Right lobe of liver (tissue), 6 donors: ENCODE measurements at regions not wholly inside any gene's neighbourhood (a gene's known extent, or its start where the extent isn't known, plus 50 kb on each side); places are given as distances from the start of the nearest gene placed in this dataset.

Experiments used
- ATAC-seq, 4 donors: fragments of 200-7000 bp; cut with Tn5 transposase; one replicate each; pipeline ENCODE4 v1.9.1; 2020; ENCODE audit warnings: mild to moderate bottlenecking in 4 of 4, moderate library complexity in 4 of 4
- DNase-seq, 3 donors: peaks; one replicate each; pipeline ENCODE4 v3.0.0-alpha.2; 2020
- H3K27ac ChIP-seq, 3 donors: fragments of 200-600 bp; one replicate each; pipeline ENCODE4 v1.8.0; 2022
- H3K27me3 ChIP-seq, 2 donors: fragments of 200-600 bp; one replicate each; pipeline ENCODE4 v1.8.0; 2022
- H3K36me3 ChIP-seq, 4 donors: fragments of 200-600 bp; sonication (generic) in 1 of 4; one replicate each; pipeline versions ENCODE4 v1.5.1 to v1.8.0; 2017 to 2022; ENCODE audit warnings: control low read depth in 1 of 4
- H3K4me1 ChIP-seq, 4 donors: fragments of 200-600 bp; sonication (generic) in 1 of 4; one replicate each; pipeline versions ENCODE4 v1.5.1 to v1.8.0; 2017 to 2022; ENCODE audit warnings: control low read depth in 1 of 4
- H3K4me3 ChIP-seq, 3 donors: fragments of 200-600 bp; one replicate each; pipeline ENCODE4 v1.8.0; 2022
- H3K9me3 ChIP-seq, 4 donors: fragments of 200-600 bp; sonication (generic) in 1 of 4; one replicate each; pipeline versions ENCODE4 v1.5.1 to v1.8.0; 2017 to 2022; ENCODE audit warnings: control low read depth in 1 of 4
- POLR2A ChIP-seq: fragments of 450-650 bp; IDR thresholded peaks from one replicate; pipeline ENCODE4 v1.6.1; 2017; ENCODE audit warnings: antibody characterized with exemption, mild to moderate bottlenecking
- WGBS: methylation state at CpG from one replicate; pipeline ENCODE4 v1.1.6; 2018; ENCODE audit warnings: low coverage, low lambda C conversion rate; ENCODE audit not compliant: insufficient coverage; ENCODE audit errors: missing lambda C conversion rate; 5-methylcytosine and 5-hydroxymethylcytosine counted together
- intact Hi-C, 2 donors: fragments of 100-400 bp; cut with DNase I; formaldehyde crosslinking; loops; one replicate each; pipeline versions ENCODE4 v1.11.2 to v1.14.1; 2022
- TF ChIP-seq, protein P1 (sequence below), 4 donors: fragments of 200-600 bp in 3 of 4; fragments of 450-650 bp in 1 of 4; IDR thresholded peaks; one replicate each; pipeline versions ENCODE4 v1.5.1 to v1.8.0; 2016 to 2022; ENCODE audit warnings: antibody characterized with exemption in 4 of 4, mild to moderate bottlenecking in 2 of 4
- donor health status: DM: no; HTN: yes; CAD: no.
- donor health status: DM: no; HTN: no; CAD: no.
- donor health status: DM: no; HTN: no; CAD: no.
- donor health status: DM: no; HTN: yes; CAD: no.
- donor health status: DM: no; HTN: yes; CAD: no.

DNA sequence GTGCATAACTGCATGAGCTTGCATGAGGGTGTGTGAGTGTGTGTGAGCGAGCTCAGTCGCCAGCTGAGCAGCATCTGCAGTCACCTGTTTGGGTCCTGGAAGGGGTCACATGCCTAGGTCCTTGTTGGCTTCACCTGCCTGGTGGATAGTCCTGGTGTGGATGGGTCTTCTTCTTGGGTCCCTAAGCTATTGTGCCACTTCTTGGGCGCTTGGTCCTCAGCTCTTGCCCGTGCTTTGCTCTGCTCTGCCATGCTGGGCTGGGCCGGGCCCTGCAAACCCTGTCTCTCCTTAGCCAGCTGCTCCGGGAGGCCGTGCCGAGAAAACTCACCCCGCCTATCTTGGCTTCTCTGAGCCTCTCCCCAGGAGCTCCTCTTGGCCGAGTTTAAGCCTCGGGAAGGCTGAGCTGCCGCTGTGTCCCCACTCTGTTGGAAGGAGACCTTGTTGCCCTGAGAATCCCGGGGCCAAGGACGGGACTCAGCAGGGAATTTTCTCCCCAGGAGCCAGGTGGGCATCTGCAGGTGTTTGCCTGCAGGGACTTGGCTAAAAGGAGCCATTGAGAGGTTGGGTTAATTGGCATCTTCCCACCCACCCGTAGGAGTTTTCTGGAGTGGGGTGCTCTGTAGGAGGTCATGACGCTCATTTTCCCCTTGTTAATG lies 300.8 kb downstream of the NDUFA10 start:
- DNase-seq: peak in 2 of 3 donors; percentile 30
- no peaks in the 10 kb centered on the region for H3K9me3 ChIP-seq
- 73% methylated on average over 3 of the region's 16 CpGs for WGBS
- ATAC-seq: no peak
- H3K36me3 ChIP-seq: no peaks in the 10 kb centered on the region
- TF ChIP-seq, protein P1, sequence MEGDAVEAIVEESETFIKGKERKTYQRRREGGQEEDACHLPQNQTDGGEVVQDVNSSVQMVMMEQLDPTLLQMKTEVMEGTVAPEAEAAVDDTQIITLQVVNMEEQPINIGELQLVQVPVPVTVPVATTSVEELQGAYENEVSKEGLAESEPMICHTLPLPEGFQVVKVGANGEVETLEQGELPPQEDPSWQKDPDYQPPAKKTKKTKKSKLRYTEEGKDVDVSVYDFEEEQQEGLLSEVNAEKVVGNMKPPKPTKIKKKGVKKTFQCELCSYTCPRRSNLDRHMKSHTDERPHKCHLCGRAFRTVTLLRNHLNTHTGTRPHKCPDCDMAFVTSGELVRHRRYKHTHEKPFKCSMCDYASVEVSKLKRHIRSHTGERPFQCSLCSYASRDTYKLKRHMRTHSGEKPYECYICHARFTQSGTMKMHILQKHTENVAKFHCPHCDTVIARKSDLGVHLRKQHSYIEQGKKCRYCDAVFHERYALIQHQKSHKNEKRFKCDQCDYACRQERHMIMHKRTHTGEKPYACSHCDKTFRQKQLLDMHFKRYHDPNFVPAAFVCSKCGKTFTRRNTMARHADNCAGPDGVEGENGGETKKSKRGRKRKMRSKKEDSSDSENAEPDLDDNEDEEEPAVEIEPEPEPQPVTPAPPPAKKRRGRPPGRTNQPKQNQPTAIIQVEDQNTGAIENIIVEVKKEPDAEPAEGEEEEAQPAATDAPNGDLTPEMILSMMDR (IDR thresholded peaks at IDR 0.05): no peak
- no peak for TF ChIP-seq POLR2A
- H3K27ac ChIP-seq: no peak overlapping the region
- intact Hi-C loops: no loop called here
- H3K4me3 ChIP-seq: no peak overlapping the region
- H3K4me1 ChIP-seq: no peaks in the 10 kb centered on the region
- H3K27me3 ChIP-seq: no peaks in the 10 kb centered on the region

DNA sequence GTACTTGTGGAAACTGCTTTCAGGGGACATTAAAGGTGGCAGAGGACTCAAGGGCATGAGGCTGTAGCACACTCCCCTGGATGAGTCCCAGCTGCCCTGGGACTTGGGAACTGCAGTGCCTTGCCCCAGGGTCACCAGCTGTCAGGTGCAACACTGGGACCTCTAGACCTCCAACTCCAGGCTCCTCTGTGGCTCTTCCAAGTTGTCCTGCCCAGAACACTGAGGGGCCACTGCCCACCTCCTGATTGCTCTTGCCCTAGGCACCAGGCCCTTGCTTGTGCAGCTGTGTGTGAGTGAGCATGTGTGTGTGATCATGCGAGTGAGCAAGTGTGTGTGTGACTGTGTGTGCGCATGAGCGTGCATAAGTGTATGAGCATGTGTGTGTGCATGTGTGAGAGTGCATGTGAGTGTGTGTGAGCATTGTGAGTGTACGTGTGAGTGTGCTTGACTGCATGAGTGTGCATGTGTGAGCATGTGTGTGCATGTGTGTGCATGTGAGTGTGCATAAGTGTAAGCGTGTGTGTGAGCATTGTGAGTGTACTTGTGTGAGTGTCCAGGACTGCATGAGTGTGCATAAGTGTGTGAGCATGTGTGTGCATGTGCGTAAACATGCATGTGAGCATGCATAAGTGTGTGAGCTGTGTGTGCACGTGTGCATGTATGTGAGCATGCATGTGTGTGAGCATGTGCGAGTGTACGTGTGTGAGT lies 301.5 kb downstream of the NDUFA10 start:
- WGBS: 79% methylated on average over 6 of the region's 9 CpGs
- Histone ChIP-seq H3K9me3 (no peaks in the 10 kb centered on the region), H3K4me1 (no peaks in the 10 kb centered on the region), H3K27ac (no peak overlapping the region), H3K36me3 (no peaks in the 10 kb centered on the region), H3K4me3 (no peak overlapping the region), H3K27me3 (no peaks in the 10 kb centered on the region)
- DNase-seq: peak in 2 of 3 donors; percentile 11 to 29
- intact Hi-C loops: no loop called here
- no peak for ATAC-seq
- TF ChIP-seq, protein P1 (IDR thresholded peaks at IDR 0.05): no peak
- no peak for TF ChIP-seq POLR2A

DNA sequence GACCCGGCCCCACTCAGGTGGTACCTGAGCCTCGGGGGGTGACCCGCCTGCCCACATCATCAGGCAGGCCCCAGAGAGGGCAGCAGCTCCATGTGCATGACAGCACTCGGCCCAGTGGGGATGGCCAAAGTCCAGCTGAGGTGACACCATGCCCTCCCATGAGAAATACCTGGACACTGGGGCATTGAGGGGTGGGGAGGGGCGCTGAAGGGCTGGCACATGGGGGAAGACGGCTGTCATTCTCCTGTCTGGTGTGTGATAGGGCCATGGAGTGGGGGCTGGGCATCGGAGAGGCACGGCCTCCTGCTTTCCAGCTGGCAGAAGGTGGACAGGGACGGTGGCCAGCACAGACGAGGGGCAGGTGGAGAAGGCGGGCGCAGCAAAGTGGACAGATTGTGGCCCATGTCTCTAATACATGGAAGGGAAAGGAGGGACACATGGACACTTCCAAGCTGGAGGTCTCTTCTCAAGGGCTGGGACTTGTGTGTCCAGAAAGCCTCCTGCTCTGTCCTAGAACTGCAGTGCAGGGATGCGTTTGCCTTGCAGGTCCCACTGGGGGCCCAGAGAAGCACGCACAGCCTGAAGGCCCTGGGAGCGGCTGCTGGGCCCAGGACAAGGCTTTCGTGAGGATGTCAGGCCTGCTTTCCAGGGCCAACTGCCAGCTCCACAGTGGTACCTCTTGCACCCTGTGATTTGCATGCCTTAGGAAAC lies 302.2 kb downstream of the NDUFA10 start:
- no peaks in the 10 kb centered on the region for H3K9me3 ChIP-seq
- no peaks in the 10 kb centered on the region for H3K36me3 ChIP-seq
- intact Hi-C loops: no loop called here
- no peak for TF ChIP-seq POLR2A
- TF ChIP-seq, protein P1 (IDR thresholded peaks at IDR 0.05): no peak
- peak in 2 of 3 donors; percentile 30 to 33 for DNase-seq
- ATAC-seq: no peak
- no peak overlapping the region for H3K4me3 ChIP-seq
- 87% methylated on average over 4 of the region's 16 CpGs for WGBS
- no peaks in the 10 kb centered on the region for H3K4me1 ChIP-seq
- no peak overlapping the region for H3K27ac ChIP-seq
- H3K27me3 ChIP-seq: no peaks in the 10 kb centered on the region

DNA sequence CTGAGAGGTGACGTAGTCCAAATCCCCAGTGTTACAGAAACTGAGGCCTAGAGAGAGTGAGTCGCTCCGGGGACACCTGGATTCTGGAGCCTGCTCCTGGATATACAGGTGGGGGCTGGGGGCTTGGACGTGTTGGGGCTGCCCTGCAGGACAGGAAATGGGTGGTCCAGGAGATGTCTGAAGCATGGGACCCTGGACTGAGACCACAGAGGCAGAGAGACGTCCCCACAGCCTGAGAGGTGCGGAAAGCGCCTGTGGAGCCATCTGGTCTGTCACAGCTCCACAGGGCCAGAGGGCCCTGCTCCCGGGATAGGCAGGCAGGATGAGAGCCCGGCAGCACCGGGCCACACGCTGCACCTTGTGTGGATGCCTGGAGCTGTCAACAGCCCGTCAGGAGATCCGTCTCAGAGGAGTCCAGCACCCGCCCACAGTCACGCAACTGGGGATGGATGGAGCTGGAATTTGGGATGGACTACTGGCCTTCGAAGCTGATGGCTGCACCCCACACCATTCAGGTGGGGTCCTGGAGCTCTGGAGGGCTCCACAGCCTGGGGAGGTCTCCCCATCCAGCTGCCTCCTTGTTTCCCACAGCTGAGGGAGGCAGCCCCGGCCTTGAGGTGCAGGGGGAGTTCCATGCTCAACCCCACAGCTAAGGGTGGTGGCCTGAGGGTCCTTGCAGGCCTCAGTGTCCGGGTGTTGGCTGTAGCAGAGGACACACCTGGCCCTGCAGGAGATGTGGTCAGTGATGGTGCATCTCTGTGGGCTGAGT lies 303.0 kb downstream of the NDUFA10 start:
- H3K27ac ChIP-seq: no peak overlapping the region
- no peaks in the 10 kb centered on the region for H3K27me3 ChIP-seq
- intact Hi-C loops: no loop called here
- 89% methylated on average over 3 of the region's 18 CpGs for WGBS
- H3K9me3 ChIP-seq: no peaks in the 10 kb centered on the region
- ATAC-seq (no peak), DNase-seq (peak in 1 of 3 donors; percentile 27)
- H3K36me3 ChIP-seq: no peaks in the 10 kb centered on the region
- H3K4me1 ChIP-seq: no peaks in the 10 kb centered on the region
- no peak for TF ChIP-seq POLR2A
- TF ChIP-seq, protein P1 (IDR thresholded peaks at IDR 0.05): no peak
- no peak overlapping the region for H3K4me3 ChIP-seq
